BJ (cell line): ENCODE measurements at regions not wholly inside any gene's neighbourhood (a gene's known extent, or its start where the extent isn't known, plus 50 kb on each side); places are given as distances from the start of the nearest gene placed in this dataset.

ENCODE experiments used
- CTCF ChIA-PET: fragments of 350-600 bp; formaldehyde crosslinking; extraction: SDS; loops from one replicate; lab custom pipeline; 2021; ENCODE audit warnings: antibody characterized with exemption, inconsistent platforms; lab: Yijun Ruan, JAX
- POLR2A ChIA-PET: fragments of 300-600 bp; sonication (Branson Sonifier 250); formaldehyde crosslinking; extraction: SDS; loops from one replicate; lab custom pipeline; 2021; ENCODE audit warnings: antibody characterized with exemption; lab: Charles Lee
- DNase-seq: peaks from one replicate; pipeline ENCODE4 v3.0.0-alpha.2; 2011; ENCODE audit warnings: low read depth
- H3K27me3 ChIP-seq: 2 replicates; pipeline ENCODE4 v1.6.0; 2011; ENCODE audit warnings: low read length; ENCODE audit not compliant: control insufficient read depth, insufficient read depth
- H3K36me3 ChIP-seq: 2 replicates; pipeline ENCODE4 v1.5.1; 2011; ENCODE audit warnings: low read length; ENCODE audit not compliant: control insufficient read depth, insufficient read depth
- H3K4me3 ChIP-seq: 2 replicates; pipeline ENCODE4 v1.5.1; 2011; ENCODE audit warnings: low read depth, mild to moderate bottlenecking, control low read depth, low read length
- CTCF ChIP-seq: IDR thresholded peaks from 2 replicates; pipeline ENCODE4 v1.5.1; 2011; ENCODE audit warnings: low read depth, mild to moderate bottlenecking, control low read depth, inconsistent platforms, low read length, moderate library complexity; ENCODE audit not compliant: insufficient read depth

- H3K27me3 ChIP-seq: no peaks in the 10 kb centered on the region
- DNase-seq: no peak
- TF ChIP-seq CTCF: no peak
- no peak overlapping the region for H3K4me3 ChIP-seq
- no peaks in the 10 kb centered on the region for H3K36me3 ChIP-seq
- CTCF ChIA-PET: no interaction called here
- POLR2A ChIA-PET: no interaction called here
Measured at GRCh38 chr10:80890146-80890545, 352.4 kb downstream of the SH2D4B start.

GRCh38 chr10:80893256-80893655, 355.6 kb downstream of the SH2D4B start:
- ChIA-PET POLR2A (no interaction called here), CTCF (no interaction called here)
- Histone ChIP-seq H3K36me3 (no peaks in the 10 kb centered on the region), H3K27me3 (no peaks in the 10 kb centered on the region), H3K4me3 (no peak overlapping the region)
- TF ChIP-seq CTCF: no peak
- DNase-seq: no peak

GRCh38 chr10:80894311-80894791, 356.6 kb downstream of the SH2D4B start:
- no peak for DNase-seq
- POLR2A ChIA-PET: no interaction called here
- TF ChIP-seq CTCF: no peak
- Histone ChIP-seq H3K36me3 (no peaks in the 10 kb centered on the region), H3K4me3 (no peak overlapping the region), H3K27me3 (no peaks in the 10 kb centered on the region)
- CTCF ChIA-PET: no interaction called here

GRCh38 chr10:80894797-80895467, 357.2 kb downstream of the SH2D4B start:
- CTCF ChIA-PET: no interaction called here
- POLR2A ChIA-PET: no interaction called here

GRCh38 chr10:80896076-80896475, 358.4 kb downstream of the SH2D4B start:
- CTCF ChIA-PET: no interaction called here

More at GRCh38 chr10:80894797-80895467, 357.2 kb downstream of the SH2D4B start:
- Histone ChIP-seq H3K27me3 (no peaks in the 10 kb centered on the region), H3K36me3 (no peaks in the 10 kb centered on the region), H3K4me3 (no peak overlapping the region)
- no peak for DNase-seq
- TF ChIP-seq CTCF: no peak

More at GRCh38 chr10:80896076-80896475, 358.4 kb downstream of the SH2D4B start:
- TF ChIP-seq CTCF: no peak
- Histone ChIP-seq H3K27me3 (no peaks in the 10 kb centered on the region), H3K36me3 (no peaks in the 10 kb centered on the region), H3K4me3 (no peak overlapping the region)
- POLR2A ChIA-PET: no interaction called here
- no peak for DNase-seq
